DOHH2 (cell line): ENCODE measurements at regions not wholly inside any gene's neighbourhood (a gene's known extent, or its start where the extent isn't known, plus 50 kb on each side); places are given as distances from the start of the nearest gene placed in this dataset.

Experiments
- H3F3A ChIP-seq: fragments of 200-600 bp; sonication (generic), shearing (Covaris generic); 2 replicates; pipeline ENCODE4 v1.6.0; 2016; ENCODE audit warnings: antibody characterized with exemption, mild to moderate bottlenecking; ENCODE audit not compliant: control insufficient read depth, insufficient read depth
- H3K27ac ChIP-seq: fragments of 200-600 bp; sonication (generic); 2 replicates; pipeline ENCODE4 v1.5.1; 2014; ENCODE audit warnings: low read depth, mild to moderate bottlenecking, low read length, moderate library complexity
- H3K27me3 ChIP-seq: fragments of 200-600 bp; sonication (generic); 2 replicates; pipeline ENCODE4 v1.6.1; 2014; ENCODE audit warnings: mild to moderate bottlenecking, low read length, mixed read lengths; ENCODE audit not compliant: control insufficient read depth
- H3K36me3 ChIP-seq: fragments of 200-600 bp; sonication (generic); 2 replicates; pipeline ENCODE4 v1.6.1; 2014; ENCODE audit warnings: mild to moderate bottlenecking, low read length, moderate library complexity, mixed read lengths; ENCODE audit not compliant: control insufficient read depth
- H3K4me1 ChIP-seq: fragments of 200-600 bp; sonication (generic); 2 replicates; pipeline ENCODE4 v1.6.1; 2014; ENCODE audit warnings: mild to moderate bottlenecking, low read length, mixed read lengths; ENCODE audit not compliant: control insufficient read depth
- H3K4me2 ChIP-seq: fragments of 200-600 bp; sonication (generic); 2 replicates; pipeline ENCODE4 v1.6.0; 2014; ENCODE audit warnings: mild to moderate bottlenecking, low read length, moderate library complexity
- H3K4me3 ChIP-seq: fragments of 200-600 bp; sonication (generic); 2 replicates; pipeline ENCODE4 v1.5.1; 2014; ENCODE audit warnings: mild to moderate bottlenecking, low read length, mixed read lengths
- H3K79me2 ChIP-seq: fragments of 200-600 bp; sonication (generic); 2 replicates; pipeline ENCODE4 v1.6.1; 2014; ENCODE audit warnings: mild to moderate bottlenecking, low read length, mixed read lengths; ENCODE audit not compliant: control insufficient read depth
- H3K9me2 ChIP-seq: fragments of 200-600 bp; sonication (generic); replicated peaks from 2 replicates; pipeline ENCODE4 v1.6.1; 2014; ENCODE audit warnings: mild to moderate bottlenecking, low read length, mixed read lengths; ENCODE audit not compliant: control insufficient read depth
- H3K9me3 ChIP-seq: fragments of 200-600 bp; sonication (generic); 2 replicates; pipeline ENCODE4 v1.6.1; 2014; ENCODE audit warnings: antibody characterized with exemption, low read length, mixed read lengths; ENCODE audit not compliant: control insufficient read depth, insufficient read depth
- H4K20me1 ChIP-seq: fragments of 200-600 bp; sonication (generic); 2 replicates; pipeline ENCODE4 v1.6.0; 2014; ENCODE audit warnings: low read depth, mild to moderate bottlenecking, antibody characterized with exemption, low read length, moderate library complexity; ENCODE audit not compliant: control insufficient read depth, insufficient read depth
- CTCF ChIP-seq: fragments of 200-600 bp; sonication (generic); IDR thresholded peaks from one replicate; pipeline ENCODE4 v1.5.1; 2014; ENCODE audit warnings: antibody characterized with exemption, mild to moderate bottlenecking, low read depth, low read length; ENCODE audit not compliant: poor library complexity, severe bottlenecking
- EZH2phosphoT487 ChIP-seq: fragments of 200-600 bp; sonication (generic); IDR thresholded peaks from 2 replicates; pipeline ENCODE4 v1.6.1; 2017; ENCODE audit warnings: borderline replicate concordance, mild to moderate bottlenecking, antibody characterized with exemption, low read length, moderate library complexity, mixed read lengths

DNA sequence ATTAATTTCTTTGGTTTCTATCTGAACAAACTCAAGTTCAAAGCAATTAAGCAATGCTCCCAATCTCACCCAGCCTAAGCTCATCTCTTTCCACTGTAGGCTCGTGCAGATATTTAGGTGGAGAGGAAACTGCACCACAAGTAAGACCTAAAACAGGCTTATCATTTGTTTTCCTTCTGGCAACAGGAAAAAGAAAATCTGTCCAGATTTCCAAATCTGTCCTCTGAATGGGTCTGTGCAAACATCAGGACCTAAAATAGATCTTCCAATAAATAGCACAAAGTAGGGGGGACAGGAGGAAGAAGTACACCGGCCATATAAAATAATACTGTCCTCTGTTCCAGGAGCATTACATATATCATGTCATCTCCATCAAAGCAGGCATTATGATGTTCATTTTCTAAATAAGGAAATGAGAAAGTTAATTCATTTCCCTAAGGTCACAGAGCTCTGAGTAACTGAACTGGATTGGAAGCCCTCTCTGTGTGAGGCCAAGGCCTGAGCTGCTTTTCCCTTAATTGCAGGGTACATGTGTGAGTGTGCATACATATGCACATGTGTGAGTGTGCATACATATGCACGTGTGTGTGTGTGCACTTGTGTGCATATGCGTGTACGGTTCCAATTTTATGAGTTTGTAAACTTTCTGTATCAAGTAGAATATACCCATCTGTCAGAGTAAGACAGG is 92.8 kb upstream of the PARD3 start:
- no peaks in the 10 kb centered on the region for H3K27me3 ChIP-seq
- no peaks in the 10 kb centered on the region for H3K9me3 ChIP-seq
- H3K79me2 ChIP-seq: no peaks in the 10 kb centered on the region
- H3K36me3 ChIP-seq: no peaks in the 10 kb centered on the region
- no peak for TF ChIP-seq CTCF
- no peak for TF ChIP-seq EZH2phosphoT487
- no peaks in the 10 kb centered on the region for H3F3A ChIP-seq
- no peak overlapping the region for H3K4me3 ChIP-seq
- no peaks in the 10 kb centered on the region for H3K4me1 ChIP-seq
- H3K4me2 ChIP-seq: no peak overlapping the region
- H3K27ac ChIP-seq: no peak overlapping the region
- no peaks in the 10 kb centered on the region for H3K9me2 ChIP-seq
- no peaks in the 10 kb centered on the region for H4K20me1 ChIP-seq

- TF ChIP-seq EZH2phosphoT487 (no peak), CTCF (no peak)
- no peaks in the 10 kb centered on the region for H3K4me1 ChIP-seq
- H3K36me3 ChIP-seq: no peaks in the 10 kb centered on the region
- H3K27ac ChIP-seq: no peak overlapping the region
- H3K27me3 ChIP-seq: no peaks in the 10 kb centered on the region
- no peaks in the 10 kb centered on the region for H3K79me2 ChIP-seq
- no peaks in the 10 kb centered on the region for H3K9me2 ChIP-seq
- no peaks in the 10 kb centered on the region for H3K9me3 ChIP-seq
- H3F3A ChIP-seq: no peaks in the 10 kb centered on the region
- no peak overlapping the region for H3K4me2 ChIP-seq
- H3K4me3 ChIP-seq: no peak overlapping the region
- no peaks in the 10 kb centered on the region for H4K20me1 ChIP-seq
Measured at GRCh38 chr10:34906067-34906965, 91.2 kb upstream of the PARD3 start.

GRCh38 chr10:34905200-34905927 is 90.3 kb upstream of the PARD3 start:
- H3K9me2 ChIP-seq: no peaks in the 10 kb centered on the region
- no peak overlapping the region for H3K27ac ChIP-seq
- H3K9me3 ChIP-seq: no peaks in the 10 kb centered on the region
- H3K79me2 ChIP-seq: no peaks in the 10 kb centered on the region
- no peaks in the 10 kb centered on the region for H3F3A ChIP-seq
- no peaks in the 10 kb centered on the region for H3K36me3 ChIP-seq
- no peak overlapping the region for H3K4me3 ChIP-seq
- TF ChIP-seq EZH2phosphoT487 (no peak), CTCF (no peak)
- no peaks in the 10 kb centered on the region for H3K4me1 ChIP-seq
- no peak overlapping the region for H3K4me2 ChIP-seq
- no peaks in the 10 kb centered on the region for H3K27me3 ChIP-seq
- H4K20me1 ChIP-seq: no peaks in the 10 kb centered on the region
